H9 (cell line): ENCODE measurements at regions not wholly inside any gene's neighbourhood (a gene's known extent, or its start where the extent isn't known, plus 50 kb on each side); places are given as distances from the start of the nearest gene placed in this dataset.

Experiments
- DNase-seq: peaks from one replicate; pipeline ENCODE4 v3.0.0-alpha.2; 2017
- H2AFZ ChIP-seq: one replicate; pipeline ENCODE4 v1.6.1; 2013; ENCODE audit warnings: mild to moderate bottlenecking, low read length, control low read depth, moderate library complexity
- H2AK5ac ChIP-seq: 2 replicates; pipeline ENCODE4 v1.6.1; 2013; ENCODE audit warnings: low read length, control low read depth, mixed read lengths; ENCODE audit not compliant: insufficient read length
- H2BK120ac ChIP-seq: one replicate; pipeline ENCODE4 v1.6.1; 2013; ENCODE audit warnings: low read depth, mild to moderate bottlenecking, low read length, control low read depth, inconsistent platforms; ENCODE audit not compliant: poor library complexity, severe bottlenecking
- H2BK12ac ChIP-seq: 2 replicates; pipeline ENCODE4 v1.6.1; 2013; ENCODE audit warnings: low read length, control low read depth, mixed read lengths, low read depth; ENCODE audit not compliant: insufficient read length
- H2BK15ac ChIP-seq: 2 replicates; pipeline ENCODE4 v1.6.1; 2013; ENCODE audit warnings: low read depth, low read length, control low read depth
- H2BK20ac ChIP-seq: one replicate; pipeline ENCODE4 v1.6.1; 2013; ENCODE audit warnings: low read depth, mild to moderate bottlenecking, low read length, control low read depth, inconsistent platforms; ENCODE audit not compliant: poor library complexity, severe bottlenecking
- H2BK5ac ChIP-seq: 2 replicates; pipeline ENCODE4 v1.6.1; 2013; ENCODE audit warnings: low read length, control low read depth, mixed read lengths; ENCODE audit not compliant: insufficient read length
- H3K14ac ChIP-seq: 2 replicates; pipeline ENCODE4 v1.6.1; 2013; ENCODE audit warnings: low read length, control low read depth; ENCODE audit not compliant: insufficient read depth
- H3K18ac ChIP-seq: 2 replicates; pipeline ENCODE4 v1.6.1; 2013; ENCODE audit warnings: low read depth, mild to moderate bottlenecking, mixed read lengths, low read length, control low read depth; ENCODE audit not compliant: insufficient read length
- H3K23ac ChIP-seq: 2 replicates; pipeline ENCODE4 v1.6.1; 2013; ENCODE audit warnings: low read length, control low read depth, mixed read lengths, low read depth; ENCODE audit not compliant: insufficient read length
- H3K23me2 ChIP-seq: 2 replicates; pipeline ENCODE4 v1.6.1; 2013; ENCODE audit warnings: low read depth, mild to moderate bottlenecking, mixed read lengths, low read length, control low read depth; ENCODE audit not compliant: insufficient read length, poor library complexity, severe bottlenecking
- H3K27ac ChIP-seq: 2 replicates; pipeline ENCODE4 v1.5.1; 2013; ENCODE audit warnings: low read length, control low read depth, mixed read lengths, low read depth; ENCODE audit not compliant: insufficient read length
- H3K27me3 ChIP-seq: 2 replicates; pipeline ENCODE4 v1.6.1; 2013; ENCODE audit warnings: low read length, control low read depth, inconsistent platforms; ENCODE audit not compliant: insufficient read depth
- H3K4ac ChIP-seq: 2 replicates; pipeline ENCODE4 v1.6.1; 2013; ENCODE audit warnings: low read depth, mild to moderate bottlenecking, control low read depth, inconsistent platforms, low read length, moderate library complexity
- H3K4me1 ChIP-seq: 2 replicates; pipeline ENCODE4 v1.6.1; 2013; ENCODE audit warnings: low read length, control low read depth, inconsistent platforms; ENCODE audit not compliant: insufficient read depth
- H3K4me2 ChIP-seq: 2 replicates; pipeline ENCODE4 v1.6.1; 2013; ENCODE audit warnings: low read length, control low read depth, mixed read lengths; ENCODE audit not compliant: insufficient read length, insufficient read depth
- H3K56ac ChIP-seq: 2 replicates; pipeline ENCODE4 v1.6.1; 2013; ENCODE audit warnings: low read depth, mild to moderate bottlenecking, mixed read lengths, low read length, control low read depth; ENCODE audit not compliant: insufficient read length
- H3K79me1 ChIP-seq: 2 replicates; pipeline ENCODE4 v1.6.1; 2013; ENCODE audit warnings: low read depth, mild to moderate bottlenecking, moderate library complexity, low read length, control low read depth, inconsistent platforms; ENCODE audit not compliant: insufficient read depth, poor library complexity, severe bottlenecking
- H3K79me2 ChIP-seq: 2 replicates; pipeline ENCODE4 v1.6.1; 2013; ENCODE audit warnings: low read length, control low read depth, inconsistent platforms; ENCODE audit not compliant: insufficient read depth
- H3K9ac ChIP-seq: 2 replicates; pipeline ENCODE4 v1.6.1; 2013; ENCODE audit warnings: low read length, control low read depth, mixed read lengths; ENCODE audit not compliant: insufficient read length; ENCODE audit errors: extremely low read depth
- H3K9me3 ChIP-seq: one replicate; pipeline ENCODE4 v1.6.1; 2013; ENCODE audit warnings: low read depth, low read length, inconsistent platforms; ENCODE audit not compliant: control insufficient read depth
- H3T11ph ChIP-seq: one replicate; pipeline ENCODE4 v1.6.1; 2013; ENCODE audit warnings: mild to moderate bottlenecking, low read length, control low read depth, inconsistent platforms
- H4K20me1 ChIP-seq: one replicate; pipeline ENCODE4 v1.6.1; 2013; ENCODE audit not compliant: control insufficient read depth, insufficient read length, insufficient read depth
- H4K5ac ChIP-seq: 2 replicates; pipeline ENCODE4 v1.6.1; 2013; ENCODE audit warnings: low read depth, mild to moderate bottlenecking, mixed read lengths, low read length, control low read depth; ENCODE audit not compliant: insufficient read length
- H4K8ac ChIP-seq: replicated peaks from 2 replicates; pipeline ENCODE4 v1.6.1; 2013; ENCODE audit warnings: low read length, control low read depth, mixed read lengths, low read depth; ENCODE audit not compliant: insufficient read length
- H4K91ac ChIP-seq: 2 replicates; pipeline ENCODE4 v1.6.1; 2013; ENCODE audit warnings: low read depth, mild to moderate bottlenecking, moderate library complexity, mixed read lengths, low read length, control low read depth; ENCODE audit not compliant: insufficient read length
- H3K27ac Mint-ChIP-seq, 3 experiments: 2 replicates in 2 of 3; 3 replicates in 1 of 3; pipeline ENCODE4 v1.8.0; 2020 to 2021; ENCODE audit warnings: mixed read lengths in 3 of 3, mild to moderate bottlenecking in 1 of 3, moderate library complexity in 1 of 3
- H3K27me3 Mint-ChIP-seq: 2 replicates; pipeline ENCODE4 v1.8.0; 2021; ENCODE audit warnings: low read depth, mild to moderate bottlenecking, moderate library complexity, mixed read lengths
- H3K36me3 Mint-ChIP-seq, 3 experiments: 2 replicates in 2 of 3; 3 replicates in 1 of 3; pipeline ENCODE4 v1.8.0; 2020 to 2021; ENCODE audit warnings: low read depth in 3 of 3, mixed read lengths in 3 of 3; ENCODE audit not compliant: insufficient read depth in 1 of 3
- H3K4me1 Mint-ChIP-seq, 2 experiments: 2 replicates each; pipeline ENCODE4 v1.8.0; 2020; ENCODE audit warnings: mixed read lengths in 2 of 2
- H3K4me3 Mint-ChIP-seq, 2 experiments: 2 replicates in 1 of 2; 3 replicates in 1 of 2; pipeline ENCODE4 v1.8.0; 2020 to 2021; ENCODE audit warnings: mild to moderate bottlenecking in 2 of 2, mixed read lengths in 2 of 2, moderate library complexity in 1 of 2
- H3K9me3 Mint-ChIP-seq, 2 experiments: 2 replicates in 1 of 2; 3 replicates in 1 of 2; pipeline ENCODE4 v1.8.0; 2020; ENCODE audit warnings: mild to moderate bottlenecking in 2 of 2, mixed read lengths in 2 of 2, moderate library complexity in 1 of 2
- WGBS: extraction: QIAGEN DNeasy Blood & Tissue Kit; methylation state at CpG from one replicate; pipeline ENCODE4 v1.1.7; 2013; ENCODE audit warnings: missing lambda C conversion rate, low lambda C conversion rate, mixed read lengths; ENCODE audit not compliant: insufficient read length; ENCODE audit errors: extremely low coverage; 5-methylcytosine and 5-hydroxymethylcytosine counted together
- TF ChIP-seq, protein P1 (sequence below): fragments of 200-600 bp; sonication (generic); conservative IDR thresholded peaks from 3 replicates; pipeline ENCODE4 v1.8.0; 2021; ENCODE audit warnings: antibody characterized with exemption, mild to moderate bottlenecking

DNA sequence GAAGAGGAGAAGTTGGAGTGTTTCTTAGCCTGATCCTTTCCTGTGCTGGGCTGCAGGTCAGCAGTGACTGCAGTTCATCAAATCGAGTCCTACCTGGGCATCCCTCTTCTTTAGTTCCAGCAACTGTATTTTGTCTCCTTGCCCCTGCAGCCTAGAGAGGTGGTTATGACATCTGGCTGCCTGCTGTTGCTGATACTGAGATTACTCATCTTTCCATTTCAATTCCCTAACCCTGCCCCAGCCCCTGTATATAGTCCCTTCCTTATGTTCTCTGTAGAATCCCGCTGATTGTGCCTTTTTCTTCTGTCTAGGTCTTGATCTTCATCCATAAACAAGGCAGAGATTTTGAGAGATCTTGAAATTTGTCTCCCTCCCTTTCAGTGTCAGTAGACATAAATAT lies 393.3 kb downstream of the EDEM1 start:
- no peaks in the 10 kb centered on the region for H4K20me1 ChIP-seq
- no peak overlapping the region for H3K27ac ChIP-seq
- H3K4me1 Mint-ChIP-seq: peaks cover 13 to 14% of the 10 kb centered on the region in 2 experiments

More for the DNA sequence above, 393.3 kb downstream of the EDEM1 start:
- Histone ChIP-seq H2BK15ac (no peak overlapping the region), H3K14ac (no peak overlapping the region), H3K9ac (no peak overlapping the region), H3K18ac (no peak overlapping the region), H3K79me1 (no peaks in the 10 kb centered on the region), H3K23ac (no peak overlapping the region), H3K4me1 (no peaks in the 10 kb centered on the region), H3K23me2 (no peaks in the 10 kb centered on the region), H3K9me3 (no peaks in the 10 kb centered on the region), H4K5ac (no peak overlapping the region), H3K27me3 (no peaks in the 10 kb centered on the region), H3K56ac (no peak overlapping the region), H3T11ph (no peak overlapping the region), H2BK120ac (no peak overlapping the region), H2AK5ac (no peak overlapping the region), H2AFZ (no peak overlapping the region), H2BK5ac (no peak overlapping the region), H2BK12ac (no peak overlapping the region), H3K79me2 (no peaks in the 10 kb centered on the region), H2BK20ac (no peak overlapping the region), H3K4me2 (no peak overlapping the region), H3K4ac (no peak overlapping the region), H4K8ac (no peak overlapping the region), H4K91ac (no peak overlapping the region)
- Mint-ChIP-seq H3K27ac (no peak overlapping the region), H3K9me3 (no peaks in the 10 kb centered on the region), H3K36me3 (no peaks in the 10 kb centered on the region; a peak in 1 of 7 replicates), H3K27me3 (no peaks in the 10 kb centered on the region), H3K4me3 (no peak overlapping the region)
- TF ChIP-seq, protein P1, sequence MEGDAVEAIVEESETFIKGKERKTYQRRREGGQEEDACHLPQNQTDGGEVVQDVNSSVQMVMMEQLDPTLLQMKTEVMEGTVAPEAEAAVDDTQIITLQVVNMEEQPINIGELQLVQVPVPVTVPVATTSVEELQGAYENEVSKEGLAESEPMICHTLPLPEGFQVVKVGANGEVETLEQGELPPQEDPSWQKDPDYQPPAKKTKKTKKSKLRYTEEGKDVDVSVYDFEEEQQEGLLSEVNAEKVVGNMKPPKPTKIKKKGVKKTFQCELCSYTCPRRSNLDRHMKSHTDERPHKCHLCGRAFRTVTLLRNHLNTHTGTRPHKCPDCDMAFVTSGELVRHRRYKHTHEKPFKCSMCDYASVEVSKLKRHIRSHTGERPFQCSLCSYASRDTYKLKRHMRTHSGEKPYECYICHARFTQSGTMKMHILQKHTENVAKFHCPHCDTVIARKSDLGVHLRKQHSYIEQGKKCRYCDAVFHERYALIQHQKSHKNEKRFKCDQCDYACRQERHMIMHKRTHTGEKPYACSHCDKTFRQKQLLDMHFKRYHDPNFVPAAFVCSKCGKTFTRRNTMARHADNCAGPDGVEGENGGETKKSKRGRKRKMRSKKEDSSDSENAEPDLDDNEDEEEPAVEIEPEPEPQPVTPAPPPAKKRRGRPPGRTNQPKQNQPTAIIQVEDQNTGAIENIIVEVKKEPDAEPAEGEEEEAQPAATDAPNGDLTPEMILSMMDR: no peak
- WGBS: no CpG with 5 or more reads among the region's 2 CpGs
- DNase-seq: no peak
